OCI-LY7 (cell line): ENCODE measurements at regions not wholly inside any gene's neighbourhood (a gene's known extent, or its start where the extent isn't known, plus 50 kb on each side); places are given as distances from the start of the nearest gene placed in this dataset.
"Not testable (repeated sequence)": the region's sequence is repeated elsewhere in the genome, so short reads cannot be mapped to it uniquely, and the experiment has no call there.

Source experiments
- CTCF ChIP-seq: fragments of 200-600 bp; sonication (generic); conservative IDR thresholded peaks from 2 replicates; pipeline ENCODE4 v1.5.1; 2014; ENCODE audit warnings: mild to moderate bottlenecking, antibody characterized with exemption, low read length, moderate library complexity, mixed read lengths
- EZH2phosphoT487 ChIP-seq: fragments of 200-600 bp; sonication (generic); IDR thresholded peaks from 2 replicates; pipeline ENCODE4 v1.6.1; 2018; ENCODE audit warnings: low read depth, borderline replicate concordance, mild to moderate bottlenecking, mixed run types, antibody characterized with exemption, low read length, moderate library complexity, mixed read lengths

GRCh38 chr4:132813061-132813460, 336.0 kb upstream of the PCDH10 start:
- TF ChIP-seq EZH2phosphoT487, CTCF: not testable (repeated sequence)
